ENCODE measurements at regions not wholly inside any gene's neighbourhood (a gene's known extent, or its start where the extent isn't known, plus 50 kb on each side); places are given as distances from the start of the nearest gene placed in this dataset.

DNA sequence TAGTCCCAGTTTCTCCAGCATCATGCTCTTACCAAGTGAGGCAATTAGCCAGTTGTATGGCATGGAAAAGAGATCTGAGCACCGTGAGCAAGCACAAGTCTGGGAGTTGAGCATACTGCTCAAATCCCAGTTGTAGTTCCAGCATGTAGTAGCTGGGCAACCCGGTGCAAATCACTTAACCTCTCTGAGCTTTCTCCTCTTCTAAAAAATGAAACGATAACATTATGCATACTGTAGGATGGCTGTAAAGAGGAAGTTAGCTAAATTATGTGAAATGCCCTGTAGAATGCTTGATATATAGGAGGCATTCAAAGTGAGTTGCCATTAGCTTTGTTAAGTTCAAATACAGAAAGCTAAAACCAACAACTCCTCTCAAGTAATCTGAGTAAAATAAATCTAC, 164.0 kb upstream of the ZEB2 start:
- TF ChIP-seq, protein P1, sequence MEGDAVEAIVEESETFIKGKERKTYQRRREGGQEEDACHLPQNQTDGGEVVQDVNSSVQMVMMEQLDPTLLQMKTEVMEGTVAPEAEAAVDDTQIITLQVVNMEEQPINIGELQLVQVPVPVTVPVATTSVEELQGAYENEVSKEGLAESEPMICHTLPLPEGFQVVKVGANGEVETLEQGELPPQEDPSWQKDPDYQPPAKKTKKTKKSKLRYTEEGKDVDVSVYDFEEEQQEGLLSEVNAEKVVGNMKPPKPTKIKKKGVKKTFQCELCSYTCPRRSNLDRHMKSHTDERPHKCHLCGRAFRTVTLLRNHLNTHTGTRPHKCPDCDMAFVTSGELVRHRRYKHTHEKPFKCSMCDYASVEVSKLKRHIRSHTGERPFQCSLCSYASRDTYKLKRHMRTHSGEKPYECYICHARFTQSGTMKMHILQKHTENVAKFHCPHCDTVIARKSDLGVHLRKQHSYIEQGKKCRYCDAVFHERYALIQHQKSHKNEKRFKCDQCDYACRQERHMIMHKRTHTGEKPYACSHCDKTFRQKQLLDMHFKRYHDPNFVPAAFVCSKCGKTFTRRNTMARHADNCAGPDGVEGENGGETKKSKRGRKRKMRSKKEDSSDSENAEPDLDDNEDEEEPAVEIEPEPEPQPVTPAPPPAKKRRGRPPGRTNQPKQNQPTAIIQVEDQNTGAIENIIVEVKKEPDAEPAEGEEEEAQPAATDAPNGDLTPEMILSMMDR (IDR thresholded peaks at IDR 0.05): no peak
- TF ChIP-seq EP300 (IDR thresholded peaks at IDR 0.05) (no peak), POLR2AphosphoS5 (IDR thresholded peaks at IDR 0.05) (no peak), POLR2A (IDR thresholded peaks at IDR 0.05) (no peak)
